HUES64 (cell line): ENCODE measurements at regions not wholly inside any gene's neighbourhood (a gene's known extent, or its start where the extent isn't known, plus 50 kb on each side); places are given as distances from the start of the nearest gene placed in this dataset.

ENCODE experiments used
- H3K27ac ChIP-seq: 2 replicates; pipeline ENCODE4 v1.7.0; 2013; ENCODE audit warnings: low read depth, low read length, inconsistent platforms
- H3K27me3 ChIP-seq: 2 replicates; pipeline ENCODE4 v1.6.1; 2013; ENCODE audit warnings: mild to moderate bottlenecking, low read length; ENCODE audit not compliant: insufficient read depth
- H3K36me3 ChIP-seq: 2 replicates; pipeline ENCODE4 v1.6.1; 2013; ENCODE audit warnings: mild to moderate bottlenecking, low read length; ENCODE audit not compliant: insufficient read depth
- H3K4me1 ChIP-seq: 2 replicates; pipeline ENCODE4 v1.6.1; 2013; ENCODE audit warnings: mild to moderate bottlenecking, low read length, moderate library complexity; ENCODE audit not compliant: insufficient read depth
- H3K4me3 ChIP-seq: 2 replicates; pipeline ENCODE4 v1.5.1; 2013; ENCODE audit warnings: mild to moderate bottlenecking, low read length, moderate library complexity
- H3K9ac ChIP-seq: 2 replicates; pipeline ENCODE4 v1.6.1; 2013; ENCODE audit warnings: mild to moderate bottlenecking, low read depth, low read length
- H3K9me3 ChIP-seq: 2 replicates; pipeline ENCODE4 v1.6.1; 2013; ENCODE audit warnings: low read depth, low read length; ENCODE audit not compliant: insufficient read depth
- WGBS: fragments of 150-250, 120-280 bp; methylation state at CpG from one replicate; pipeline ENCODE4 v1.1.7; 2013; ENCODE audit warnings: missing lambda C conversion rate; 5-methylcytosine and 5-hydroxymethylcytosine counted together

DNA sequence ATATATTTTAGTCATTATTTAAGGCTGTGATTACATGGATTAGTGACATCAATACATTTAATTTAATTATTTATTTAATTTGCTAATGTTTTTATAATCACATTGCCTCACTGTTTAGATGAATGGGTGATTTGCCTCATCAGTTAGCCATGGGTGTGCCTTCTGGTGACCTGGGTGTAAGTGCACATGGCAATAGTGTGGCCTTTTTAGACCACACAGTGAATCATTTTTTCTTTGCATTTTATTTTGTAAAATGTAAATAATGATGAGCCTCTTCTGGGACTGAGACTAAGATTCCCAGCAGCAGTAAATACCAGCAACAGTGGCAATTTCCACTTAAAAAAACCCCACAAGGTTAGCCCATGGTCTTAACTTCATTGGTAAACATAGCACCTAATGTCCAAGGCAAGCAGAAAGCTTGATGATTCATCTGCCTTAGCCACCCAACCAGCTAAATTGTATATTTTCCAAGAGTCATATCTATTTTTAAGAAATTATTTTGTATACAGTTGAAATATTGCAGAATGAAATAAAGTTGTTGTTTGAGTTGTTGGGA is 235.9 kb upstream of the NOVA1 start:
- Histone ChIP-seq H3K4me1 (no peaks in the 10 kb centered on the region), H3K27me3 (no peaks in the 10 kb centered on the region), H3K9me3 (no peaks in the 10 kb centered on the region), H3K36me3 (no peaks in the 10 kb centered on the region), H3K9ac (no peak overlapping the region), H3K4me3 (no peak overlapping the region), H3K27ac (no peak overlapping the region)

DNA sequence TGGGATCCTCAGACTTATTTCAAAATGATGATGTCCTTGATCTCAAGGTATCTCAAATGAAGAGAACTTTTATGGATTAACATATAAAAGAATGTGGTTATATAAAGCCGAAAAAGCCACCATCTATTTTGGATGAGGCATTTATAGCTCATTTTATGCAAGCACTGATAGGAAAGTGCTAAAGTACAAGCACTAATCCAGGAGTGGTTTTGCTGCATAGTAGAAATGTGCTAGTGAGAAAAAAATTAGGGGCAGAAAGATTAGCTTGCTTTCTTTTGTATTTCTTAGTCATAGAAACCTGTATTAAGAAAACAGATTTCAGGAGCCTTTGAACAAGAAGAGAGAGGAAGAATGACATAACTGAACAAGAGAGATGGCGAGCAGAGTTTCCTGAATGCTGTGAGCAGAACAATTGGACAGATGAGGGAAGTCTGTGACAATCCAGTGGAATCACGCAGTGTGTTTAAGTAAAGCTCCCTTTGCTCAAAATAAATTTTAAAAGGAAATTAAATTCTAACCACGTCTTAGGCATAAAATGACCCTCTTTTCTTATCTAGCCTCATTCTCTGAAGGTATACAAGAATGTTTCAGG is 238.2 kb upstream of the NOVA1 start:
- no peak overlapping the region for H3K9ac ChIP-seq
- H3K9me3 ChIP-seq = no peaks in the 10 kb centered on the region
- H3K27ac ChIP-seq = no peak overlapping the region
- no peaks in the 10 kb centered on the region; the same call in 1 of the 2 replicates for H3K4me1 ChIP-seq
- no peak overlapping the region for H3K4me3 ChIP-seq
- H3K36me3 ChIP-seq = no peaks in the 10 kb centered on the region
- H3K27me3 ChIP-seq = no peaks in the 10 kb centered on the region
- 90% methylated on average over 4 of the region's 4 CpGs for WGBS

DNA sequence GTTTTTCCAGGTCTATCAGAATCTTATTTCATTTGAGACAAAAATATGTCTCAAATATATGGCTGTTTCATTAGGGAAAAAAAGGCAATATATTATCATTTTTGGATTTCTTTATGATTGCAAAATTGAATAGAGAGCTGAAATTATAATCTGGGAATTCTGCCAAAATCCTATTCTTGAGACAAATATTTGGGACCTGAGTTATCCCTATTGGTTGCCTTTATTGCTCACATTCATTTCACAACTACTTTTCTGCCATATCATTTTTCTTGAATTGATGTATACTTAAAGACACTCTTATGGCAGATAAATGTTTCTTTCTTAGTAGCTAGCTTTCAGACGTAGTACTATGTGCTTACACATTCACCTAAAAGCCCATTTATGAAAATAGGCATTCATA is 241.6 kb upstream of the NOVA1 start:
- WGBS = 64% methylated on average over 1 of the region's 1 CpG
- Histone ChIP-seq H3K27ac (no peak overlapping the region), H3K9me3 (no peaks in the 10 kb centered on the region), H3K36me3 (no peaks in the 10 kb centered on the region), H3K27me3 (no peaks in the 10 kb centered on the region), H3K4me3 (no peak overlapping the region), H3K9ac (no peak overlapping the region), H3K4me1 (peaks cover 11% of the 10 kb centered on the region; the same call in 1 of the 2 replicates)

DNA sequence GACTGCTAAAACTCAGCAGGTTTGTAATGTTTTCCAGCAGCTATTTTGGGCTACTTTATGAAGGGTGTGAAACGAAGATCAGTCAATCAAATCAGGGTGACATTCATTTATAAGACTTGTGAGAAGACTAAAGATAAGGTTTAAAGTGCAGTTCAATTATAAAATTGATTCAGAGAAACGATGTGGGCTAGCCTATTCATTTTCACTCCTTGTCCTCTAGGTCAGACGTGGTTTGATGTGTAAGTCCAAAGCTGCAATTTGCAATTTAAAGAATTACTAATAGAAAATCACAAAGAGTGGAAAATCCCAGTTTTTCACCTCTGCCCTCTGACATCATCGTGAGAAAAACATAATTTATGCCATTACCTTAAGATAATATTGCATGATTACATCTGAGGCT is 243.5 kb upstream of the NOVA1 start:
- H3K9ac ChIP-seq = no peak overlapping the region

DNA sequence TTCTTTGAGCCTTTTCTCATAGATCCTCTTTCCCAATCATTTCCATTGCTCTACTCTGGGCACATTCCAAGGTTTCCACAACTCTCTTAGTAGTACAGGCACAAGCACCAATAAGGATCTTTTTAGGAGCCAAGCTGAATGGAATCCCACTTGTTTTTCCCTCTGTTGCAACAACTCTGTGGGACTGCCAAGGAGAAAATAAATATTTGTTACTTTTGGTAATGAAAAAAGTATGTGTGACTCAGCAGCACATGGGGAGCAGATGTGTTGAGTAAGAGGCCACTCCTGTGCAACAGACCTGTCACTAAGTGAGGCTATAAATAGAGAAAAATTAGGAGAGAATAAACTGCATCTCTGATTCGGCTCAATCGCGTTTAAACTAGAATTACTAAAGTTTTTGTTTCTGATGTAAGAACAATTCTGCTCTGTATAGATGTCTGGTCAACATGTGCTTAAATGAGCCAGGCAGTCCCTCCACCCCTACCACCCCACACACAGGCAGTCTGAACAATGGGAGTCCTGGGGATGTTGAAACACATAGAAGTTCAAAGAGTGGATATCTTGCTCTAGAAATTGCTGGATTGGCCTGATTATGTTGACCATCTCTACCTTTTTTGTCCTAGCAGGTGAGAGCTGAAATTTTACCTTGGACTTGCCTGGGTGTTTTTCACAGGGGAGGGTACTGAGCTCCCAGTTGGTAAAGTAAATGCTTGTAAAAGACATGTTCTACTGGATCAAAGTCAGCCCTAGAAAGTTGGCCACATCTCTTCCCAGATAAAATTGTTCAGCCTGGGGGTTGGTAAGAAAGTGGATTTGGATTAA is 244.3 kb upstream of the NOVA1 start:
- Histone ChIP-seq H3K9me3 (no peaks in the 10 kb centered on the region), H3K27ac (no peak overlapping the region), H3K9ac (no peak overlapping the region), H3K27me3 (no peaks in the 10 kb centered on the region), H3K36me3 (no peaks in the 10 kb centered on the region), H3K4me1 (peaks cover 11% of the 10 kb centered on the region; the same call in 1 of the 2 replicates), H3K4me3 (no peak overlapping the region)
- WGBS = 91% methylated on average over 3 of the region's 3 CpGs

More for the DNA sequence above, 243.5 kb upstream of the NOVA1 start:
- no peak overlapping the region for H3K27ac ChIP-seq
- H3K4me1 ChIP-seq = peaks cover 11% of the 10 kb centered on the region; the same call in 1 of the 2 replicates
- no peaks in the 10 kb centered on the region for H3K27me3 ChIP-seq
- no peaks in the 10 kb centered on the region for H3K36me3 ChIP-seq
- H3K4me3 ChIP-seq = no peak overlapping the region
- H3K9me3 ChIP-seq = no peaks in the 10 kb centered on the region
- 89% methylated on average over 3 of the region's 4 CpGs for WGBS

DNA sequence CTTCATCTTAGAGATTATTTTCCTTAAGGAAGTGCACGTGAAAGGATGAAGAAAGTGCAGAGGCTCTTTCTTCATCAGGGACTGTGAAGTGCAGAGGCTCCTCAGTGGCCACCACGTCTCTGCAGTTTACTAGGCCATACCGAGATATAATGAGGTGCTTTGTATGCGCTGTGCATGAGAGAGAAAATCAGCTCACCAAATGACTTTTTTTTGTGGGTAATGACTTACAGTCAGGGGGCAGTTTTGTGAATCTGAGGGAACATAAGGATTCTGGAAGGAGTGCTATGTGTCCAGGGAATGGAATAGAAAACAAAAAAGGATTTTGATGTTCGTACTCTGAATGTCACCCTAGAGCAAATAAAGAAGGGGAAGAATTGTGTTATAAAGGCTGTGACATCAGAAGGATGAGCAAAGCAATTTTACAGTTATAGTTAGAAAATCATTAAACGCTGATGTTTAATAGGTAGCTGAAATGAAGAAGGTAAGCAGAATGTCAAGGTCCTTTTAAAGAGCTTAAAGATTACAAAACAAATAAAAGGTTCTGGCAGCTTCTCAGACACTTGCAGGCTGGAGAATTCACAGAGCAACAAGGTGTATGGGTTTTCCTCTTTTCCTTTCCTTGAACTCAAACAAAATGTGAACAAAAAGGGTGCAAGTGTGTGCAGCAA is 247.5 kb upstream of the NOVA1 start:
- Histone ChIP-seq H3K27me3 (no peaks in the 10 kb centered on the region), H3K4me3 (no peak overlapping the region), H3K9ac (no peak overlapping the region), H3K27ac (no peak overlapping the region), H3K9me3 (no peaks in the 10 kb centered on the region), H3K4me1 (peaks cover 11% of the 10 kb centered on the region; the same call in 1 of the 2 replicates), H3K36me3 (no peaks in the 10 kb centered on the region)
- 89% methylated on average over 6 of the region's 6 CpGs for WGBS

DNA sequence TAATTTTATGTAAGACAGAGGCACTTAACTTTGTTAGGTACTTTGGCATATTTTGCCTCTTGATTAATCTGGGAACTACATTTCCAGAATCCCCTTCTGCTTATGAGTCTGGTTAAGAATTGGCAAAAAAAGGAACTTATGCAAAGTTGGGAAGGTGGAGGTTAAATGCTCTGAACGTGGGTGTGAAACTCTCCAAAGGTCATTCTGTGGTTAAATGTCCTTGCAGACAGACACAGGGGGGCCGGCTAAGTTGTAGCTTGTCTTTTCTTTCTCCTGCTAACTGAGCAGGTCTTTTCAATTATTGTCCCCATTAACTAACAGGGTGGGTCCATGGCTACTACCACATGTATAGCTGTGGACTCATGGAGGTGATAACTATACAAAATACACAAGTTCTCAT is 248.6 kb upstream of the NOVA1 start:
- no peaks in the 10 kb centered on the region for H3K27me3 ChIP-seq
- no peaks in the 10 kb centered on the region for H3K9me3 ChIP-seq
- H3K27ac ChIP-seq = no peak overlapping the region
- 51% methylated on average over 2 of the region's 2 CpGs for WGBS
- H3K4me3 ChIP-seq = no peak overlapping the region
- no peak overlapping the region for H3K9ac ChIP-seq
- no peaks in the 10 kb centered on the region for H3K36me3 ChIP-seq
- H3K4me1 ChIP-seq = peaks cover 8% of the 10 kb centered on the region; the same call in 1 of the 2 replicates

DNA sequence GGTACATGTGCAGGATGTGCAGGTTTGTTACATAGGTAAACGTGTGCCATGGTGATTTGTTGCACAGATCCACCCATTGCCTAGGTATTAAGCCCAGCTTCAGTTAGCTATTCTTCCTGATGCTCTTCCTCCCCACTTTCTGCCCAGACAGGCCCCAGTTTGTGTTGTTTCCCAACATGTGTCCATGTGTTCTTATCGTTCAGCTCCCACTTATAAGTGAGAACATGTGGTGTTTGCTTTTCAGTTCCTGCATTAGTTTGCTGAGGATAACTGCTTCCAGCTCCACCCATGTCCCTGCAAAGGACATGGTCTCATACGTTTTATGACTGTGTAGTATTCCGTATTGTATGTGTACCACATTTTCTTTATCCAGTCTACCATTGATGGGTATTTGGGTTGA is 251.7 kb upstream of the NOVA1 start:
- H3K9ac ChIP-seq = no peak overlapping the region
- 98% methylated on average over 4 of the region's 4 CpGs for WGBS

DNA sequence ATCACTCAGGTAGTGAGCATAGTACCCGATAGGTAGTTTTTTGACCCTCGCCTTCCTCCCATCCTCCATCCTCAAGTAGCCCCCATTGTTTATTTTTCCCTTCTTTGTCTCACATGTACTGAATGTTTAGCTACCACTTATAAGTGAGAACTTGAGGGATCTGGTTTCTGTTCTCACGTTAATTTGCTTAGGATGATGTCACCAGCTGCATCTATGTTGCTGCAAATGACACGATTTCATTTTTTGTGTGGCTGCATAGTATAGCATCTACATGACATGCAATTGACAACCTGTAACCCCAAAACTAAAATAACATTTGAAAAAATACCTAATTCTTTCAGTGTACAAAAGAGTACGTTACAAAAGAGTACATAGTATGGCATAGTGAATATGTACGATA is 254.0 kb upstream of the NOVA1 start:
- H3K36me3 ChIP-seq = no peaks in the 10 kb centered on the region
- no peak overlapping the region for H3K27ac ChIP-seq
- no peaks in the 10 kb centered on the region for H3K9me3 ChIP-seq
- H3K4me3 ChIP-seq = no peak overlapping the region
- WGBS = 91% methylated on average over 6 of the region's 6 CpGs
- no peaks in the 10 kb centered on the region for H3K27me3 ChIP-seq
- H3K9ac ChIP-seq = no peak overlapping the region
- no peaks in the 10 kb centered on the region for H3K4me1 ChIP-seq

More for the DNA sequence above, 251.7 kb upstream of the NOVA1 start:
- no peaks in the 10 kb centered on the region for H3K9me3 ChIP-seq
- H3K4me3 ChIP-seq = no peak overlapping the region
- H3K27ac ChIP-seq = no peak overlapping the region
- no peaks in the 10 kb centered on the region for H3K4me1 ChIP-seq
- no peaks in the 10 kb centered on the region for H3K27me3 ChIP-seq
- no peaks in the 10 kb centered on the region for H3K36me3 ChIP-seq

DNA sequence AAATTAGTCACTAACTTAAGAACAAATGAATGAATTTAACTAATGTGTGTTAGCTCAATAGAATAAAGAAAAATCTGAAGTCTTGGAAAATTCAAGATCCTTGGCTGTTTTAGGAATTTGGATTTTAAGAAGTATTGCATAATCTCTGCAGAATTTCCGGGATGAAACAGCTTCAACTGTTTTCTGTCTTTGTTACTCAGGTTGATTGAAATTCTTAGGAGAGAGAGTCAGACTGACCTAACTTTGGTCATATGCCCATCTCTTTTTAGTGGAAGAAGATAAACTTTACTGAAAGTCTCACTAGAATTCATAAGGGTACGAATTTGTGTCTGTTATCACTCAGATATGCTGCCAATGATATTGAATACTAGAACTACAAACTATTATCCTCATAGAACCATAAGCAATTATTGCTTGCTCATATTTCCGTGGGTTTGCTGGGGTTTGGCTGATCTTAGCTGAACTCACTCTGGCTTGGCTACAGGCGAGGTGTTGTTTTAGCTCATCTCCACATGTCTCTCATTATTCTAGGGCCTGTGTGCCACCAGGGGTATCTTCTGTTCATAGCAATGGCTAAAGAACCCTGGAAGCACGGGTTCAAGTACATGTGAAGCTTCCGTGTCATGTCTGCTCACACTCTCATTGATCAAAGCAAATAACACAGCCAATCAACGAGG is 257.4 kb upstream of the NOVA1 start:
- 95% methylated on average over 7 of the region's 7 CpGs for WGBS
- H3K9ac ChIP-seq = no peak overlapping the region
- no peak overlapping the region for H3K27ac ChIP-seq
- no peaks in the 10 kb centered on the region for H3K36me3 ChIP-seq
- H3K27me3 ChIP-seq = no peaks in the 10 kb centered on the region
- H3K4me1 ChIP-seq = no peaks in the 10 kb centered on the region
- no peak overlapping the region for H3K4me3 ChIP-seq
- H3K9me3 ChIP-seq = no peaks in the 10 kb centered on the region
